Ovary (tissue), 7 donors: ENCODE measurements at regions not wholly inside any gene's neighbourhood (a gene's known extent, or its start where the extent isn't known, plus 50 kb on each side); places are given as distances from the start of the nearest gene placed in this dataset.

Experiments used
- DNase-seq, 5 donors: peaks; one replicate each; pipeline ENCODE4 v3.0.0-alpha.2; 2019 to 2020
- H3K27ac ChIP-seq, 2 donors: fragments of 200-600 bp; one replicate each; pipeline versions ENCODE4 v1.5.1 to v1.8.0; 2019 to 2022
- H3K27me3 ChIP-seq: fragments of 200-600 bp; one replicate; pipeline ENCODE4 v1.8.0; 2022
- H3K36me3 ChIP-seq: fragments of 200-600 bp; sonication (generic); one replicate; pipeline ENCODE4 v1.5.1; 2019
- H3K4me1 ChIP-seq: one replicate; pipeline ENCODE4 v1.8.1; 2013; ENCODE audit warnings: mild to moderate bottlenecking, moderate library complexity; ENCODE audit not compliant: insufficient read depth
- H3K4me3 ChIP-seq: fragments of 200-600 bp; sonication (generic); one replicate; pipeline ENCODE4 v1.5.1; 2017
- H3K9me3 ChIP-seq, 2 donors: fragments of 200-600 bp in 1 of 2; sonication (generic) in 1 of 2; one replicate each; pipeline versions ENCODE4 v1.5.1 to v1.8.1; 2013 to 2019; ENCODE audit warnings: mild to moderate bottlenecking in 1 of 2, moderate library complexity in 1 of 2
- CTCF ChIP-seq, 3 donors: fragments of 450-650 bp in 2 of 3; fragments of 200-600 bp in 1 of 3; IDR thresholded peaks; one replicate each; pipeline versions ENCODE4 v1.5.1 to v1.8.0; 2016 to 2022; ENCODE audit warnings: antibody characterized with exemption in 3 of 3, mild to moderate bottlenecking in 1 of 3
- EP300 ChIP-seq: sonication (generic); formaldehyde crosslinking; IDR thresholded peaks from one replicate; pipeline ENCODE4 v1.6.1; 2017; ENCODE audit warnings: antibody characterized with exemption
- POLR2A ChIP-seq: fragments of 450-650 bp; IDR thresholded peaks from one replicate; pipeline ENCODE4 v1.6.1; 2017; ENCODE audit warnings: antibody characterized with exemption, mild to moderate bottlenecking, moderate library complexity
- WGBS, 3 donors: extraction: QIAGEN DNeasy Blood & Tissue Kit in 1 of 3; methylation state at CpG; one replicate each; pipeline versions ENCODE4 v1.1.5 to v1.1.7; 2013 to 2017; 5-methylcytosine and 5-hydroxymethylcytosine counted together
- intact Hi-C, 4 donors: fragments of 100-400 bp; cut with DNase I; formaldehyde crosslinking; loops; one replicate each; pipeline versions ENCODE4 v1.11.0 to v1.15.1; 2022 to 2023
- donor health status: DM: no; HTN: no; CAD: no; lungs with moderate emphysema.
- donor health status: DM: no; HTN: no; CAD: no.
- donor health status: Bipolar disorder and iron deficiency.
- donor health status: DM: no; HTN: no; CAD: no.
- donor health status: DM: yes; HTN: yes; CAD: no.

GRCh38 chr3:7934362-7934761 is 567.3 kb upstream of the LMCD1 start:
- Histone ChIP-seq H3K4me1 (no peaks in the 10 kb centered on the region), H3K27me3 (no peaks in the 10 kb centered on the region), H3K36me3 (no peaks in the 10 kb centered on the region), H3K9me3 (no peaks in the 10 kb centered on the region), H3K27ac (no peak overlapping the region), H3K4me3 (no peak overlapping the region)
- intact Hi-C loops: no loop called here
- no peak for DNase-seq
- WGBS, 3 donors: 71 to 84% (median 84%) methylated on average over 2 of the region's 2 CpGs
- no peak for TF ChIP-seq POLR2A
- no peak for TF ChIP-seq EP300
- no peak for TF ChIP-seq CTCF (IDR thresholded peaks at IDR 0.05)

DNA sequence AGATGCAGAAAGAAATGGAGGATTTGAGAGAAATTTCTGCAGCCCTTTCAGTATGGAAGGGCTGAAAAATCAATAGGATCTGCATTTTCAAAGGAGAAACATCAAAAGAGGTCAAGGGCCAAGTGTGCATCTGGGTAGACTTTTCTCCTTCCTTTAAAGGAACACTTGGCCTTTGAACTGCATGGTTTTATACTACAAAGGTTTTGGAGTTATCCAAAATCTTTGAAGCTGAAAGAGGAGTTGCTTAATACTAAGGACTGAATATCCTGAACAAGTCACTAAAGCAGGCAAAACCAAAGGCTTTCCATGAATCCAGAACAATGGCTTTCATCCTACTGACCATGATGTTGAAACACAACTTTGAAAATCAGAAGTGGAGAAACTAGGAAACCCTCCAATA is 553.7 kb upstream of the LMCD1 start:
- intact Hi-C loops: no loop called here

DNA sequence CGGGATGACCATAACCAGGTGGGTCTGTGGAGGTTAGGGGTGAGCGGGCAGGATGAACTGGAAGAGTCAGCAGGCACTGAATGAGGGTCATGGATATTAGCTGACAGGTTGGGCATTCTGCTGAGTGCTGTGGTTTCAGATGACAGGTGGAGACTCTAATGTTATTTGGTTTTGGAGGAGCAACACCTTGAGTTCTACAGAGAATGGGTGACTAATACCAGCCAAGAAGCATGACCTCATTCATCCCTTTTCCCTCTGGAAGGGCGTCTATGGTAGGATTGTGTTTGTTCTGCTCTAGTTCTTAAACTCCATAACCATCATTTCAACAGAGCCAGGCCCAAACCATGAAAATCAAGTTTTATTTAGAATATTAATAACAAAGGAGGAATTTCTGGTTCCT is 550.7 kb upstream of the LMCD1 start:
- 97 to 99% (median 97%) methylated on average over 3 of the region's 3 CpGs for WGBS, 3 donors
- intact Hi-C loops: no loop called here

More for the DNA sequence above, 553.7 kb upstream of the LMCD1 start:
- Histone ChIP-seq H3K4me3 (no peak overlapping the region), H3K36me3 (no peaks in the 10 kb centered on the region), H3K27me3 (no peaks in the 10 kb centered on the region), H3K27ac (no peak overlapping the region), H3K9me3 (no peaks in the 10 kb centered on the region), H3K4me1 (no peaks in the 10 kb centered on the region)
- no peak for TF ChIP-seq EP300
- no peak for TF ChIP-seq POLR2A
- no peak for TF ChIP-seq CTCF (IDR thresholded peaks at IDR 0.05)
- no peak for DNase-seq

GRCh38 chr3:7953449-7954014 is 548.1 kb upstream of the LMCD1 start:
- TF ChIP-seq POLR2A: no peak
- no peak for TF ChIP-seq EP300
- TF ChIP-seq CTCF (IDR thresholded peaks at IDR 0.05): no peak
- WGBS, 3 donors: 0 to 7% (median 4%) methylated on average over 1 of the region's 1 CpG
- no peak overlapping the region for H3K27ac ChIP-seq
- H3K27me3 ChIP-seq: no peaks in the 10 kb centered on the region
- no peak overlapping the region for H3K4me3 ChIP-seq
- no peaks in the 10 kb centered on the region for H3K9me3 ChIP-seq
- H3K36me3 ChIP-seq: no peaks in the 10 kb centered on the region
- intact Hi-C loops: loop anchor here in 1 of 4 donors (1.0 kb wide), 1 partner anchor 34 kb away; no protein-coding TSS in a partner anchor
- DNase-seq: no peak
- H3K4me1 ChIP-seq: no peaks in the 10 kb centered on the region

More for the DNA sequence above, 550.7 kb upstream of the LMCD1 start:
- H3K36me3 ChIP-seq: no peaks in the 10 kb centered on the region
- no peaks in the 10 kb centered on the region for H3K9me3 ChIP-seq
- no peaks in the 10 kb centered on the region for H3K4me1 ChIP-seq
- TF ChIP-seq CTCF (IDR thresholded peaks at IDR 0.05) (no peak), EP300 (no peak), POLR2A (no peak)
- no peak overlapping the region for H3K27ac ChIP-seq
- H3K27me3 ChIP-seq: no peaks in the 10 kb centered on the region
- no peak for DNase-seq
- no peak overlapping the region for H3K4me3 ChIP-seq
